NB4 (cell line): ENCODE measurements at regions not wholly inside any gene's neighbourhood (a gene's known extent, or its start where the extent isn't known, plus 50 kb on each side); places are given as distances from the start of the nearest gene placed in this dataset.

Experiments
- CTCF ChIP-seq: IDR thresholded peaks from one replicate; pipeline ENCODE4 v1.5.1; 2012; ENCODE audit warnings: low read depth, low read length
- MAX ChIP-seq: IDR thresholded peaks from 2 replicates; pipeline ENCODE4 v1.6.1; 2011; ENCODE audit warnings: low read depth, low read length

- no peak for TF ChIP-seq MAX
- no peak for TF ChIP-seq CTCF
Observed at GRCh38 chr1:14516974-14517840, 81.3 kb upstream of the KAZN start.
